Mammary epithelial cell (primary cell): ENCODE measurements at regions not wholly inside any gene's neighbourhood (a gene's known extent, or its start where the extent isn't known, plus 50 kb on each side); places are given as distances from the start of the nearest gene placed in this dataset.

Source experiments
- EZH2 ChIP-seq: IDR thresholded peaks from 2 replicates; pipeline ENCODE4 v1.6.1; 2012; ENCODE audit warnings: low read length, inconsistent platforms, borderline replicate concordance
- TF ChIP-seq, protein P1 (sequence below), 2 donors: IDR thresholded peaks in 1 of 2; conservative IDR thresholded peaks in 1 of 2; 2 replicates each; pipeline ENCODE4 v1.5.1; 2011 to 2012; ENCODE audit warnings: inconsistent platforms in 2 of 2, low read length in 2 of 2, mild to moderate bottlenecking in 2 of 2, control low read depth in 1 of 2, low read depth in 1 of 2; ENCODE audit not compliant: insufficient read depth in 1 of 2; ENCODE audit errors: extremely low read depth in 1 of 2

DNA sequence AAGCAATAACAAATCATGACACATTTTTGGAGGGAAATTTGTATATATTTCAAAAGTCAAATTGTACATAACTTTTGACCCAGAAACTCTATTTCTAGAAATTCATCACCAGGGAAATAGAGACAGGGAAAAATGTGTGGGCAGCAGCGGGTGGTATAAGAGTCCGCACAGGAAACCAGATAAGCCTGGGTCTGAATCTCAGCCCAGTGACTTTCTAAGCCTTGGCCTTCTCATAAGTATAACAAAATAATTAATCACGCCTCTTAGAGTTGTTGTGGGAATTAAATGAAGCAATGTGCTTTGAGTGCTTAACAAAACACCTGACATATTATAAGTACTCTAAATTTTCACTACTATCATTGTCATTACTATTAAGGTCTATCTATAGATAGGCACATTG is 149.2 kb upstream of the DAP start:
- TF ChIP-seq, protein P1, sequence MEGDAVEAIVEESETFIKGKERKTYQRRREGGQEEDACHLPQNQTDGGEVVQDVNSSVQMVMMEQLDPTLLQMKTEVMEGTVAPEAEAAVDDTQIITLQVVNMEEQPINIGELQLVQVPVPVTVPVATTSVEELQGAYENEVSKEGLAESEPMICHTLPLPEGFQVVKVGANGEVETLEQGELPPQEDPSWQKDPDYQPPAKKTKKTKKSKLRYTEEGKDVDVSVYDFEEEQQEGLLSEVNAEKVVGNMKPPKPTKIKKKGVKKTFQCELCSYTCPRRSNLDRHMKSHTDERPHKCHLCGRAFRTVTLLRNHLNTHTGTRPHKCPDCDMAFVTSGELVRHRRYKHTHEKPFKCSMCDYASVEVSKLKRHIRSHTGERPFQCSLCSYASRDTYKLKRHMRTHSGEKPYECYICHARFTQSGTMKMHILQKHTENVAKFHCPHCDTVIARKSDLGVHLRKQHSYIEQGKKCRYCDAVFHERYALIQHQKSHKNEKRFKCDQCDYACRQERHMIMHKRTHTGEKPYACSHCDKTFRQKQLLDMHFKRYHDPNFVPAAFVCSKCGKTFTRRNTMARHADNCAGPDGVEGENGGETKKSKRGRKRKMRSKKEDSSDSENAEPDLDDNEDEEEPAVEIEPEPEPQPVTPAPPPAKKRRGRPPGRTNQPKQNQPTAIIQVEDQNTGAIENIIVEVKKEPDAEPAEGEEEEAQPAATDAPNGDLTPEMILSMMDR (conservative IDR thresholded peaks at IDR 0.05 in 1 of 2, IDR thresholded peaks at IDR 0.05 in 1 of 2; ENCODE audit: extremely low read depth in 1 of 2, insufficient read depth in 1 of 2, low read depth in 1 of 2, low read length in 2 of 2) = no peak
- no peak for TF ChIP-seq EZH2
